Tibial artery (tissue), 4 donors: ENCODE measurements at regions not wholly inside any gene's neighbourhood (a gene's known extent, or its start where the extent isn't known, plus 50 kb on each side); places are given as distances from the start of the nearest gene placed in this dataset.

ENCODE experiments used
- DNase-seq, 2 donors: peaks; one replicate each; pipeline ENCODE4 v3.0.0-alpha.2; 2019
- H3K27ac ChIP-seq, 2 donors: fragments of 200-600 bp; sonication (generic) in 1 of 2; 1 replicate in 1 of 2; 2 replicates in 1 of 2; pipeline ENCODE4 v1.5.1; 2018 to 2019; ENCODE audit warnings: mild to moderate bottlenecking in 1 of 2
- H3K27me3 ChIP-seq, 2 donors: fragments of 200-600 bp; sonication (generic) in 1 of 2; one replicate each; pipeline versions ENCODE4 v1.5.1 to v1.6.0; 2016 to 2019
- H3K36me3 ChIP-seq, 3 donors: fragments of 200-600 bp; sonication (generic) in 2 of 3; one replicate each; pipeline ENCODE4 v1.5.1; 2016 to 2019; ENCODE audit warnings: mild to moderate bottlenecking in 2 of 3
- H3K4me1 ChIP-seq, 4 donors: fragments of 200-600 bp; sonication (generic) in 2 of 4; 1 replicate in 3 of 4; 2 replicates in 1 of 4; pipeline ENCODE4 v1.5.1; 2016 to 2019
- H3K4me3 ChIP-seq, 2 donors: fragments of 200-600 bp; sonication (generic) in 1 of 2; 1 replicate in 1 of 2; 2 replicates in 1 of 2; pipeline ENCODE4 v1.5.1; 2018 to 2019; ENCODE audit warnings: mild to moderate bottlenecking in 2 of 2
- H3K9me3 ChIP-seq, 3 donors: fragments of 200-600 bp; sonication (generic) in 1 of 3; one replicate each; pipeline ENCODE4 v1.5.1; 2016 to 2019
- CTCF ChIP-seq, 2 experiments: fragments of 200-600 bp in 1 of 2; fragments of 450-650 bp in 1 of 2; IDR thresholded peaks; one replicate each; pipeline ENCODE4 v1.5.1; 2017 to 2019; ENCODE audit warnings: antibody characterized with exemption in 2 of 2, mild to moderate bottlenecking in 1 of 2, moderate library complexity in 1 of 2
- intact Hi-C: fragments of 100-400 bp; cut with DNase I; formaldehyde crosslinking; loops from one replicate; pipeline ENCODE4 v1.15.0; 2023; ENCODE audit warnings: low total_unique reads

- no peaks in the 10 kb centered on the region for H3K9me3 ChIP-seq
- no peak for TF ChIP-seq CTCF (IDR thresholded peaks at IDR 0.05)
- intact Hi-C loops, result no loop called here
These were observed 547.2 kb downstream of the PLPP3 start for GRCh38 chr1:56032096-56032676.

GRCh38 chr1:56031001-56031400 is 548.4 kb downstream of the PLPP3 start:
- peaks cover 0 to 39% (median 25%) of the 10 kb centered on the region in 4 donors for H3K4me1 ChIP-seq
- no peak for TF ChIP-seq CTCF (IDR thresholded peaks at IDR 0.05)
- H3K4me3 ChIP-seq, result no peak overlapping the region
- H3K27ac ChIP-seq, result no peak overlapping the region
- H3K36me3 ChIP-seq, result no peaks in the 10 kb centered on the region
- DNase-seq, result no peak
- no peaks in the 10 kb centered on the region for H3K9me3 ChIP-seq
- H3K27me3 ChIP-seq, result no peaks in the 10 kb centered on the region
- intact Hi-C loops, result no loop called here

More at GRCh38 chr1:56032096-56032676, 547.2 kb downstream of the PLPP3 start:
- Histone ChIP-seq H3K36me3 (no peaks in the 10 kb centered on the region), H3K4me3 (no peak overlapping the region), H3K27ac (no peak overlapping the region), H3K27me3 (no peaks in the 10 kb centered on the region), H3K4me1 (peaks cover 0 to 50% (median 30%) of the 10 kb centered on the region in 4 donors)
- DNase-seq, result no peak

GRCh38 chr1:56029319-56030003 is 549.9 kb downstream of the PLPP3 start:
- no peaks in the 10 kb centered on the region for H3K27me3 ChIP-seq
- intact Hi-C loops, result no loop called here
- no peak overlapping the region for H3K4me3 ChIP-seq

GRCh38 chr1:56028911-56029310 is 550.5 kb downstream of the PLPP3 start:
- Histone ChIP-seq H3K27ac (no peak overlapping the region), H3K27me3 (no peaks in the 10 kb centered on the region), H3K36me3 (no peaks in the 10 kb centered on the region), H3K4me3 (no peak overlapping the region), H3K4me1 (peaks cover 0 to 19% (median 8%) of the 10 kb centered on the region in 4 donors), H3K9me3 (no peaks in the 10 kb centered on the region)
- intact Hi-C loops, result no loop called here
- no peak for TF ChIP-seq CTCF (IDR thresholded peaks at IDR 0.05)
- DNase-seq, result no peak

More at GRCh38 chr1:56029319-56030003, 549.9 kb downstream of the PLPP3 start:
- Histone ChIP-seq H3K9me3 (no peaks in the 10 kb centered on the region), H3K36me3 (no peaks in the 10 kb centered on the region), H3K4me1 (peaks cover 0 to 24% (median 14%) of the 10 kb centered on the region in 4 donors), H3K27ac (no peak overlapping the region)
- TF ChIP-seq CTCF (IDR thresholded peaks at IDR 0.05), result no peak
- DNase-seq, result no peak

GRCh38 chr1:56028244-56028643 is 551.1 kb downstream of the PLPP3 start:
- Histone ChIP-seq H3K4me3 (no peak overlapping the region), H3K4me1 (peaks cover 0 to 12% (median 3%) of the 10 kb centered on the region in 4 donors), H3K9me3 (no peaks in the 10 kb centered on the region), H3K27ac (no peak overlapping the region), H3K27me3 (no peaks in the 10 kb centered on the region), H3K36me3 (no peaks in the 10 kb centered on the region)
- TF ChIP-seq CTCF (IDR thresholded peaks at IDR 0.05), result no peak
- DNase-seq, result no peak
- intact Hi-C loops, result no loop called here
